ENCODE measurements at regions not wholly inside any gene's neighbourhood (a gene's known extent, or its start where the extent isn't known, plus 50 kb on each side); places are given as distances from the start of the nearest gene placed in this dataset.
"Not testable (repeated sequence)": the region's sequence is repeated elsewhere in the genome, so short reads cannot be mapped to it uniquely, and the experiment has no call there.

GRCh38 chr3:107212618-107213017 lies 164.6 kb upstream of the CCDC54 start:
- no peak for DNase-seq

GRCh38 chr3:107213044-107213669 lies 164.1 kb upstream of the CCDC54 start:
- no peak for DNase-seq

- DNase-seq = no peak
Observed at GRCh38 chr3:107216229-107216628, 161.0 kb upstream of the CCDC54 start.

GRCh38 chr3:107216711-107217110 lies 160.5 kb upstream of the CCDC54 start:
- no peak for DNase-seq

GRCh38 chr3:107217172-107217571 lies 160.1 kb upstream of the CCDC54 start:
- no peak for DNase-seq

- DNase-seq = no peak
Observed at GRCh38 chr3:107218864-107219269, 158.4 kb upstream of the CCDC54 start.

GRCh38 chr3:107220538-107220937 lies 156.7 kb upstream of the CCDC54 start:
- no peak for DNase-seq

- no peak for DNase-seq
Observed at GRCh38 chr3:107221856-107222255, 155.4 kb upstream of the CCDC54 start.

- no peak for DNase-seq
Observed at GRCh38 chr3:107222907-107223306, 154.3 kb upstream of the CCDC54 start.

- DNase-seq = no peak
Observed at GRCh38 chr3:107224026-107224596, 153.1 kb upstream of the CCDC54 start.

GRCh38 chr3:107227091-107227490 lies 150.1 kb upstream of the CCDC54 start:
- no peak for DNase-seq

GRCh38 chr3:107233877-107234276 lies 143.4 kb upstream of the CCDC54 start:
- DNase-seq = not testable (repeated sequence)

GRCh38 chr3:107235193-107235927 lies 141.9 kb upstream of the CCDC54 start:
- DNase-seq = no peak

- DNase-seq = peak; percentile 89
Observed at GRCh38 chr3:107235928-107236315, 141.3 kb upstream of the CCDC54 start.

GRCh38 chr3:107236655-107237337 lies 140.4 kb upstream of the CCDC54 start:
- no peak for DNase-seq

GRCh38 chr3:107238787-107239186 lies 138.5 kb upstream of the CCDC54 start:
- DNase-seq = no peak

- no peak for DNase-seq
Observed at GRCh38 chr3:107239703-107240102, 137.5 kb upstream of the CCDC54 start.

- DNase-seq = peak; percentile 49
Observed at GRCh38 chr3:107240183-107241091, 136.8 kb upstream of the CCDC54 start.

GRCh38 chr3:107241217-107241616 lies 136.0 kb upstream of the CCDC54 start:
- peak; percentile 11 for DNase-seq

- no peak for DNase-seq
Observed at GRCh38 chr3:107242579-107242978, 134.7 kb upstream of the CCDC54 start.

GRCh38 chr3:107247116-107247515 lies 130.1 kb upstream of the CCDC54 start:
- DNase-seq = no peak

- no peak for DNase-seq
Observed at GRCh38 chr3:107249132-107249531, 128.1 kb upstream of the CCDC54 start.

- no peak for DNase-seq
Observed at GRCh38 chr3:107250221-107250620, 127.0 kb upstream of the CCDC54 start.

All from NCI-H1694 (cell line).